Glutamatergic neuron (in vitro differentiated cells): ENCODE measurements at regions not wholly inside any gene's neighbourhood (a gene's known extent, or its start where the extent isn't known, plus 50 kb on each side); places are given as distances from the start of the nearest gene placed in this dataset.

ENCODE experiments used
- DNase-seq: peaks from one replicate; pipeline ENCODE4 v3.0.0; 2022
- H3K27ac Mint-ChIP-seq: one replicate; pipeline ENCODE4 v1.8.0; 2020; ENCODE audit warnings: mild to moderate bottlenecking, mixed read lengths, inconsistent platforms; ENCODE audit not compliant: unreplicated experiment
- H3K27me3 Mint-ChIP-seq: one replicate; pipeline ENCODE4 v1.8.0; 2020; ENCODE audit warnings: mild to moderate bottlenecking, moderate library complexity, mixed read lengths, inconsistent platforms; ENCODE audit not compliant: unreplicated experiment
- H3K36me3 Mint-ChIP-seq: one replicate; pipeline ENCODE4 v1.8.0; 2020; ENCODE audit warnings: mild to moderate bottlenecking, mixed read lengths, inconsistent platforms; ENCODE audit not compliant: unreplicated experiment
- H3K4me1 Mint-ChIP-seq: one replicate; pipeline ENCODE4 v1.8.0; 2020; ENCODE audit warnings: mild to moderate bottlenecking, low read depth, mixed read lengths, inconsistent platforms; ENCODE audit not compliant: unreplicated experiment
- H3K4me3 Mint-ChIP-seq: one replicate; pipeline ENCODE4 v1.8.0; 2020; ENCODE audit warnings: mild to moderate bottlenecking, mixed read lengths, inconsistent platforms; ENCODE audit not compliant: unreplicated experiment
- H3K9me3 Mint-ChIP-seq: one replicate; pipeline ENCODE4 v1.8.0; 2020; ENCODE audit warnings: mild to moderate bottlenecking, moderate library complexity, mixed read lengths, inconsistent platforms; ENCODE audit not compliant: unreplicated experiment
- CTCF ChIP-seq: fragments of 200-600 bp; sonication (generic); IDR thresholded peaks from one replicate; pipeline ENCODE4 v1.5.0; 2021; ENCODE audit not compliant: partially characterized antibody, unreplicated experiment

- H3K9me3 Mint-ChIP-seq = no peaks in the 10 kb centered on the region
- no peaks in the 10 kb centered on the region for H3K4me1 Mint-ChIP-seq
- TF ChIP-seq CTCF = no peak
- no peak for DNase-seq
- H3K27ac Mint-ChIP-seq = no peak overlapping the region
- H3K4me3 Mint-ChIP-seq = no peak overlapping the region
- H3K27me3 Mint-ChIP-seq = no peaks in the 10 kb centered on the region
- H3K36me3 Mint-ChIP-seq = no peaks in the 10 kb centered on the region
These were observed 333.0 kb downstream of the GRB14 start for GRCh38 chr2:164288235-164288634.

DNA sequence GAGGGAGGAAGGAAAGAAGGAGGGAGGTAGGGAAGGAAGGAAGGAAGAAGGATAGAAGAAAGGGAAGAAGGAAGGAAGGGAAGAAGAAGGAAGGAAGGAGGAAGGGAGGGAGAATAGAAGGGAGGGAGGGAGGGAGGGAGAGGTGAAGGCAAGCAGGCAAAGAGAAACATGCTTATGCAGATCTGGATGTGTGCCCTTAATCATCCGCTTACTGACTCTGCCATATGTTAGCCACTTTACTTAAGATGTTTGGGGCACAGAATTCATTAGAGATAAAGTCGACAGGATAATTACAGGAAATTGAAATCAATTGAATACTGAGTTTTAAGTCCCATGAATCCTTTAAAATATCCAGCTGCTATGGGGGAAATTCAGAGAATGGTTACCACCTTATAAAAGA is 334.2 kb downstream of the GRB14 start:
- DNase-seq = no peak
- TF ChIP-seq CTCF = no peak
- H3K36me3 Mint-ChIP-seq = no peaks in the 10 kb centered on the region

GRCh38 chr2:164285576-164285975 is 335.7 kb downstream of the GRB14 start:
- no peak overlapping the region for H3K27ac Mint-ChIP-seq
- TF ChIP-seq CTCF = no peak
- no peaks in the 10 kb centered on the region for H3K4me1 Mint-ChIP-seq
- DNase-seq = no peak
- H3K27me3 Mint-ChIP-seq = no peaks in the 10 kb centered on the region
- H3K4me3 Mint-ChIP-seq = no peak overlapping the region
- no peaks in the 10 kb centered on the region for H3K9me3 Mint-ChIP-seq
- H3K36me3 Mint-ChIP-seq = no peaks in the 10 kb centered on the region

More for the DNA sequence above, 334.2 kb downstream of the GRB14 start:
- Mint-ChIP-seq H3K4me3 (no peak overlapping the region), H3K27me3 (no peaks in the 10 kb centered on the region), H3K9me3 (no peaks in the 10 kb centered on the region), H3K4me1 (no peaks in the 10 kb centered on the region), H3K27ac (no peak overlapping the region)

DNA sequence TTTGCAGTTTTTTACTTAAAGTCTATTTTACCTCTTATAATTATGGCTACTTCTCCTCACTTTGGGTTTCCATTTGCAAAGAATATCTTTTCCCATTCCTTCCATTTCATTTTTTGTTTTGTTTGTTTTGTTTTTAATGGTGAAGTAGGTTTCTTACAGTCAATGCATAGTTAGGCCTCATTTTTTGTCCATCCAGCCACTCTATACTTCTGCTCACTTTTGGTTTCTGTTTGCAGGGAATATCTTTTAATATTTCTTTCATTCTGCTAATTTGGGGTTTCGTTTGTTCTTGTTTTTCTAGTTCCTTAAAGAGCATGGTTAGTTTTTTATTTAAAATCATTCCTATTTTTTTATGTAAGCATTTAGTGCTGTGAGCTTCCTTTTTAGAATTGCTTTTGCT is 339.4 kb downstream of the GRB14 start:
- no peak for TF ChIP-seq CTCF
- H3K36me3 Mint-ChIP-seq = no peaks in the 10 kb centered on the region
- no peaks in the 10 kb centered on the region for H3K27me3 Mint-ChIP-seq
- H3K4me1 Mint-ChIP-seq = no peaks in the 10 kb centered on the region
- H3K27ac Mint-ChIP-seq = no peak overlapping the region
- no peaks in the 10 kb centered on the region for H3K9me3 Mint-ChIP-seq
- no peak overlapping the region for H3K4me3 Mint-ChIP-seq
- no peak for DNase-seq

DNA sequence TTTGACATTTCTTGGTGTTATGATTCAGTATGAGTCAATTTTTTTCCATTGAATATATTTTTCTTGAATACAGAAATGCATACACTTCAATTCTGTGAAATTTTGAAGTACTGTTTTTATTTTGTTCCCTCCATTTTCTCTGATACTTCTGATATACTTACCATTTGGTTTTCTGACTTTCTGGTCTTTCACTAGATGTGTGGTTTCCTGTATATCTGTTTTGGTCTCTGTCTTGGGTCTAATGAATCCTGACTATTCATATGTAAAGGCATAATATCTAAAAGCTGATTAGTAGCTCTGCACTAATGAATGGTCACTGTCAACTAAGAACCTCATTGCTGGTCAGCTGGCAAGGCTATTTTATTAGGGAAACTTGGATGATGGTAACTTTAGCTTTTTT is 345.6 kb downstream of the GRB14 start:
- DNase-seq = no peak
- Mint-ChIP-seq H3K4me3 (no peak overlapping the region), H3K27ac (no peak overlapping the region), H3K4me1 (peaks cover 6% of the 10 kb centered on the region), H3K36me3 (no peaks in the 10 kb centered on the region), H3K9me3 (no peaks in the 10 kb centered on the region), H3K27me3 (no peaks in the 10 kb centered on the region)
- TF ChIP-seq CTCF = no peak
